HL-60 (cell line): ENCODE measurements at regions not wholly inside any gene's neighbourhood (a gene's known extent, or its start where the extent isn't known, plus 50 kb on each side); places are given as distances from the start of the nearest gene placed in this dataset.

Source experiments
- DNase-seq, 2 experiments: peaks; one replicate each; pipeline ENCODE4 v3.0.0-alpha.2; 2010 to 2020; ENCODE audit warnings: low read depth in 1 of 2, low spot score in 1 of 2
- H3K27ac ChIP-seq: fragments of 250-450 bp; sonication (Bioruptor Pico); replicated peaks from 2 replicates; pipeline ENCODE4 v1.5.1; 2020; ENCODE audit warnings: mild to moderate bottlenecking, moderate library complexity
- H3K27me3 ChIP-seq: fragments of 250-450 bp; sonication (Bioruptor Pico); 2 replicates; pipeline ENCODE4 v1.5.1; 2021; ENCODE audit warnings: mild to moderate bottlenecking, moderate library complexity; ENCODE audit not compliant: insufficient read depth, poor library complexity, severe bottlenecking
- H3K4me3 ChIP-seq: replicated peaks from 2 replicates; pipeline ENCODE4 v1.5.1; 2011; ENCODE audit warnings: mild to moderate bottlenecking, control low read depth, low read length; ENCODE audit not compliant: insufficient read depth
- CTCF ChIP-seq: IDR thresholded peaks from one replicate; pipeline ENCODE4 v1.5.1; 2011; ENCODE audit warnings: low read length, control low read depth, inconsistent platforms; ENCODE audit not compliant: insufficient read depth
- GABPA ChIP-seq: IDR thresholded peaks from 2 replicates; pipeline ENCODE4 v1.6.1; 2012; ENCODE audit warnings: low read depth
- POLR2AphosphoS5 ChIP-seq: IDR thresholded peaks from 2 replicates; pipeline ENCODE4 v1.6.1; 2012; ENCODE audit warnings: low read depth
- REST ChIP-seq: IDR thresholded peaks from 2 replicates; pipeline ENCODE4 v1.6.1; 2012; ENCODE audit warnings: low read depth; ENCODE audit not compliant: insufficient replicate concordance
- SPI1 ChIP-seq: IDR thresholded peaks from 2 replicates; pipeline ENCODE4 v1.6.1; 2012; ENCODE audit warnings: low read depth, mild to moderate bottlenecking, borderline replicate concordance

GRCh38 chr5:167936022-167936421 lies 355.4 kb upstream of the WWC1 start:
- H3K27ac ChIP-seq: no peak overlapping the region
- no peak for DNase-seq
- TF ChIP-seq SPI1: no peak
- no peak for TF ChIP-seq GABPA
- no peak for TF ChIP-seq REST
- no peak for TF ChIP-seq POLR2AphosphoS5
- TF ChIP-seq CTCF: no peak
- H3K27me3 ChIP-seq: no peaks in the 10 kb centered on the region
- H3K4me3 ChIP-seq: no peak overlapping the region

- no peak overlapping the region for H3K27ac ChIP-seq
- no peaks in the 10 kb centered on the region for H3K27me3 ChIP-seq
- TF ChIP-seq GABPA: no peak
- TF ChIP-seq POLR2AphosphoS5: no peak
- no peak for TF ChIP-seq SPI1
- TF ChIP-seq REST: no peak
- TF ChIP-seq CTCF: no peak
- DNase-seq: no peak
- H3K4me3 ChIP-seq: no peak overlapping the region
Observed at GRCh38 chr5:167936944-167937634, 354.4 kb upstream of the WWC1 start.

- Histone ChIP-seq H3K4me3 (no peak overlapping the region), H3K27me3 (no peaks in the 10 kb centered on the region), H3K27ac (no peak overlapping the region)
- no peak for TF ChIP-seq CTCF
- no peak for TF ChIP-seq POLR2AphosphoS5
- no peak for TF ChIP-seq GABPA
- TF ChIP-seq SPI1: no peak
- TF ChIP-seq REST: no peak
- DNase-seq: no peak
Observed at GRCh38 chr5:167937635-167937998, 353.8 kb upstream of the WWC1 start.
